GM23338 (cell line): ENCODE measurements at regions not wholly inside any gene's neighbourhood (a gene's known extent, or its start where the extent isn't known, plus 50 kb on each side); places are given as distances from the start of the nearest gene placed in this dataset.

ENCODE experiments used
- ATAC-seq: fragments of 200-7000 bp; cut with Tn5 transposase; 3 replicates; pipeline ENCODE4 v1.9.1; 2020
- DNase-seq: peaks from one replicate; pipeline ENCODE4 v3.0.0-alpha.2; 2015; ENCODE audit warnings: low spot score
- H2AFZ ChIP-seq: fragments of 200-600 bp; sonication (generic); 2 replicates; pipeline ENCODE4 v1.8.0; 2016; ENCODE audit warnings: antibody characterized with exemption, mild to moderate bottlenecking, moderate library complexity
- H3F3A ChIP-seq: fragments of 200-600 bp; sonication (generic); replicated peaks from 2 replicates; pipeline ENCODE4 v1.8.0; 2017; ENCODE audit warnings: antibody characterized with exemption, mixed run types, low read depth
- H3K27ac ChIP-seq: fragments of 200-600 bp; sonication (generic); 2 replicates; pipeline ENCODE4 v1.6.1; 2016; ENCODE audit warnings: low read depth
- H3K27me3 ChIP-seq: fragments of 200-600 bp; sonication (generic); 2 replicates; pipeline ENCODE4 v1.8.0; 2016; ENCODE audit warnings: mild to moderate bottlenecking, mixed run types, moderate library complexity; ENCODE audit not compliant: insufficient read depth
- H3K36me3 ChIP-seq: fragments of 200-600 bp; sonication (generic); 2 replicates; pipeline ENCODE4 v1.8.0; 2016; ENCODE audit warnings: mild to moderate bottlenecking; ENCODE audit not compliant: insufficient read depth
- H3K4me1 ChIP-seq: fragments of 200-600 bp; sonication (generic); 2 replicates; pipeline ENCODE4 v1.8.0; 2016; ENCODE audit warnings: mild to moderate bottlenecking, moderate library complexity; ENCODE audit not compliant: insufficient read depth
- H3K4me2 ChIP-seq: fragments of 200-600 bp; sonication (generic); 2 replicates; pipeline ENCODE4 v1.7.1; 2017; ENCODE audit warnings: mixed run types
- H3K4me3 ChIP-seq: fragments of 200-600 bp; sonication (generic); 2 replicates; pipeline ENCODE4 v1.6.1; 2016; ENCODE audit warnings: mixed run types
- H3K79me2 ChIP-seq: fragments of 200-600 bp; sonication (generic); replicated peaks from 2 replicates; pipeline ENCODE4 v1.8.0; 2017; ENCODE audit warnings: mild to moderate bottlenecking; ENCODE audit not compliant: insufficient read depth
- H3K9me2 ChIP-seq: fragments of 200-600 bp; sonication (generic); 2 replicates; pipeline ENCODE4 v1.8.0; 2017; ENCODE audit not compliant: insufficient read depth
- H4K20me1 ChIP-seq: fragments of 200-600 bp; sonication (generic); replicated peaks from 2 replicates; pipeline ENCODE4 v1.8.0; 2017; ENCODE audit warnings: mild to moderate bottlenecking; ENCODE audit not compliant: insufficient read depth
- H3K27ac Mint-ChIP-seq: 2 replicates; pipeline ENCODE4 v1.8.0; 2020; ENCODE audit warnings: inconsistent platforms, mild to moderate bottlenecking, moderate library complexity, mixed read lengths
- H3K27me3 Mint-ChIP-seq: 3 replicates; pipeline ENCODE4 v1.8.0; 2022; ENCODE audit warnings: low read depth, mild to moderate bottlenecking, moderate library complexity, mixed read lengths, inconsistent platforms; ENCODE audit not compliant: insufficient read depth, poor library complexity
- H3K36me3 Mint-ChIP-seq: 3 replicates; pipeline ENCODE4 v1.8.0; 2021; ENCODE audit warnings: low read depth, mild to moderate bottlenecking, inconsistent platforms, moderate library complexity, mixed read lengths
- H3K4me1 Mint-ChIP-seq: 3 replicates; pipeline ENCODE4 v1.8.0; 2020; ENCODE audit warnings: mild to moderate bottlenecking, inconsistent platforms, mixed read lengths
- H3K4me3 Mint-ChIP-seq: 3 replicates; pipeline ENCODE4 v1.8.0; 2021; ENCODE audit warnings: moderate library complexity, mild to moderate bottlenecking, inconsistent platforms, mixed read lengths
- H3K9me3 Mint-ChIP-seq: 3 replicates; pipeline ENCODE4 v1.8.0; 2020; ENCODE audit warnings: moderate library complexity, mild to moderate bottlenecking, inconsistent platforms, mixed read lengths
- CREB1 ChIP-seq: fragments of 250-450 bp; sonication (Bioruptor Pico); IDR thresholded peaks from 2 replicates; pipeline ENCODE4 v1.5.0; 2020; ENCODE audit warnings: low read depth, mild to moderate bottlenecking, moderate library complexity
- EZH2 ChIP-seq: fragments of 200-600 bp; sonication (generic); IDR thresholded peaks from one replicate; pipeline ENCODE4 v1.8.0; 2017; ENCODE audit warnings: antibody characterized with exemption, mild to moderate bottlenecking, low read depth; ENCODE audit not compliant: unreplicated experiment
- NANOG ChIP-seq: IDR thresholded peaks from 2 replicates; pipeline ENCODE4 v1.6.1; 2016; ENCODE audit warnings: antibody characterized with exemption, borderline replicate concordance
- POLR2AphosphoS5 ChIP-seq: IDR thresholded peaks from 2 replicates; pipeline ENCODE4 v1.6.1; 2016; ENCODE audit warnings: antibody characterized with exemption, low read depth
- ZNF114 ChIP-seq: fragments of 250-450 bp; sonication (Bioruptor Pico); IDR thresholded peaks from 2 replicates; pipeline ENCODE4 v1.5.0; 2020; ENCODE audit warnings: mild to moderate bottlenecking, moderate library complexity
- TF ChIP-seq, protein P1 (sequence below): IDR thresholded peaks from one replicate; pipeline ENCODE4 v1.6.1; 2018; ENCODE audit warnings: antibody characterized with exemption; ENCODE audit not compliant: unreplicated experiment
- TF ChIP-seq, protein P2 (sequence below), 2 experiments: fragments of 200-600 bp in 1 of 2; sonication (generic) in 1 of 2; conservative IDR thresholded peaks; 2 replicates each; pipeline versions ENCODE4 v1.5.1 to v1.6.1; 2016 to 2017; ENCODE audit warnings: antibody characterized with exemption in 2 of 2, low read depth in 2 of 2, mild to moderate bottlenecking in 2 of 2, moderate library complexity in 1 of 2
- TF ChIP-seq, protein P3 (sequence below): fragments of 250-450 bp; sonication (Bioruptor Pico); IDR thresholded peaks from 2 replicates; pipeline ENCODE4 v1.5.0; 2020; ENCODE audit warnings: mild to moderate bottlenecking, moderate library complexity

DNA sequence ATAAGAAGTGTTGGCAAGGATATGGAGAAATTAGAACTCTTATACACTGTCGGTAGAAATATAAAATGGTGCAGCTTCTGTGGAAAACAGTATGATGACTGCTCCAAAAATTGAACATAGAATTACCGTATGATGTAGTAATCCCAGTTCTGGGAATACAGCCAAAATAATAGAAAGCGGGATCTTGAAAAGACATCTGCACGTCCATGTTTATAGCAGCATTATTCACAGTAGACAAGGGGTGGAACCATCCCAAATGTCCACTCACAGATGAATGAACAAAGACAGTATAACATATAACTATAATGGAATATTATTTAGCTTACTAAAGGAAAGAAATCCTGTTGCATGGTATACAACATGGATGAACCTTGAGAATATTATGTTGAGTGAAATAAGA, 257.7 kb downstream of the TDRD15 start (continued):
- TF ChIP-seq, protein P1, sequence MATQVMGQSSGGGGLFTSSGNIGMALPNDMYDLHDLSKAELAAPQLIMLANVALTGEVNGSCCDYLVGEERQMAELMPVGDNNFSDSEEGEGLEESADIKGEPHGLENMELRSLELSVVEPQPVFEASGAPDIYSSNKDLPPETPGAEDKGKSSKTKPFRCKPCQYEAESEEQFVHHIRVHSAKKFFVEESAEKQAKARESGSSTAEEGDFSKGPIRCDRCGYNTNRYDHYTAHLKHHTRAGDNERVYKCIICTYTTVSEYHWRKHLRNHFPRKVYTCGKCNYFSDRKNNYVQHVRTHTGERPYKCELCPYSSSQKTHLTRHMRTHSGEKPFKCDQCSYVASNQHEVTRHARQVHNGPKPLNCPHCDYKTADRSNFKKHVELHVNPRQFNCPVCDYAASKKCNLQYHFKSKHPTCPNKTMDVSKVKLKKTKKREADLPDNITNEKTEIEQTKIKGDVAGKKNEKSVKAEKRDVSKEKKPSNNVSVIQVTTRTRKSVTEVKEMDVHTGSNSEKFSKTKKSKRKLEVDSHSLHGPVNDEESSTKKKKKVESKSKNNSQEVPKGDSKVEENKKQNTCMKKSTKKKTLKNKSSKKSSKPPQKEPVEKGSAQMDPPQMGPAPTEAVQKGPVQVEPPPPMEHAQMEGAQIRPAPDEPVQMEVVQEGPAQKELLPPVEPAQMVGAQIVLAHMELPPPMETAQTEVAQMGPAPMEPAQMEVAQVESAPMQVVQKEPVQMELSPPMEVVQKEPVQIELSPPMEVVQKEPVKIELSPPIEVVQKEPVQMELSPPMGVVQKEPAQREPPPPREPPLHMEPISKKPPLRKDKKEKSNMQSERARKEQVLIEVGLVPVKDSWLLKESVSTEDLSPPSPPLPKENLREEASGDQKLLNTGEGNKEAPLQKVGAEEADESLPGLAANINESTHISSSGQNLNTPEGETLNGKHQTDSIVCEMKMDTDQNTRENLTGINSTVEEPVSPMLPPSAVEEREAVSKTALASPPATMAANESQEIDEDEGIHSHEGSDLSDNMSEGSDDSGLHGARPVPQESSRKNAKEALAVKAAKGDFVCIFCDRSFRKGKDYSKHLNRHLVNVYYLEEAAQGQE: no peak
- TF ChIP-seq CREB1 (CRISPR knock-in tag) (no peak), POLR2AphosphoS5 (no peak), NANOG (no peak)
- TF ChIP-seq, protein P2, sequence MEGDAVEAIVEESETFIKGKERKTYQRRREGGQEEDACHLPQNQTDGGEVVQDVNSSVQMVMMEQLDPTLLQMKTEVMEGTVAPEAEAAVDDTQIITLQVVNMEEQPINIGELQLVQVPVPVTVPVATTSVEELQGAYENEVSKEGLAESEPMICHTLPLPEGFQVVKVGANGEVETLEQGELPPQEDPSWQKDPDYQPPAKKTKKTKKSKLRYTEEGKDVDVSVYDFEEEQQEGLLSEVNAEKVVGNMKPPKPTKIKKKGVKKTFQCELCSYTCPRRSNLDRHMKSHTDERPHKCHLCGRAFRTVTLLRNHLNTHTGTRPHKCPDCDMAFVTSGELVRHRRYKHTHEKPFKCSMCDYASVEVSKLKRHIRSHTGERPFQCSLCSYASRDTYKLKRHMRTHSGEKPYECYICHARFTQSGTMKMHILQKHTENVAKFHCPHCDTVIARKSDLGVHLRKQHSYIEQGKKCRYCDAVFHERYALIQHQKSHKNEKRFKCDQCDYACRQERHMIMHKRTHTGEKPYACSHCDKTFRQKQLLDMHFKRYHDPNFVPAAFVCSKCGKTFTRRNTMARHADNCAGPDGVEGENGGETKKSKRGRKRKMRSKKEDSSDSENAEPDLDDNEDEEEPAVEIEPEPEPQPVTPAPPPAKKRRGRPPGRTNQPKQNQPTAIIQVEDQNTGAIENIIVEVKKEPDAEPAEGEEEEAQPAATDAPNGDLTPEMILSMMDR (conservative IDR thresholded peaks at IDR 0.05; ENCODE audit: low read depth in 2 of 2): no peak

DNA sequence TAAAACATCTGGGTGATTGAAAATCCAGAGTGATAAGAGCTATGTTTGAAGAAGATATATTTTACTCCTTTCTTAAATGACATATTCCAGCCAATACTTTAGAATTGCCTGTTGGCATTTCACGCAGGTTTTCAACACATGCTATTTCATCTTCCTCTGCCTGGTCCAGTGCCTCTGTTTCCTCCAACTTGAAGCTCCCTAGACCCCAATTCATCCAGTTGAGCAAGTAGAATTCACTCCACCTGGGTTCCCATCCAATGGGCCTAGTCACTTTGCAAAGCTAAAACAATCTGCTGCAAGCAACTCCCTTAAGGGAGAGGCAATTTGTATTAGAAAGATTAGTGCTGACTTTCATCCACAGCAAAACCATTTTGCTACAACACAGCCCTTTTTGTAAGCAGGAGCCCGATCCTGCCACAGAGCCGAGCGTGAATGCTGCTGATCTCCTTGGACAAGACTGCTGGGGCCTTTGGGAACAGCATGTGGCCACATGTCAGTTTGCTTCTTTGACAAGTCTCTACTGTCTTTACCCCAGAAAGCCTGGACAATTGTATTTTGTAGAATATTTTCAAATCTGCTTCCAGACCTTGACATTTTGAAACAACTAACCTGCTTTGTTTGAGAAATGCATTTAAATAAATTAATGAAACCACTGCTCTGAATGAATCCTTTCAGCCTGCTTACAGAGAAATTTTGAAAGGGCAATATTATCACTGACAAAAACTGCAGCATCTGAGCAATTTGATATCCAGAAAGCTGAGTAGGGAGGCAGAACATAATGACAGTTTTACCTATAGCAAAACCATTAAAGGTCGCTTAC, 259.1 kb downstream of the TDRD15 start:
- H2AFZ ChIP-seq: no peak overlapping the region; the same call in 1 of the 2 replicates
- peaks cover 1% of the 10 kb centered on the region for H3K27me3 Mint-ChIP-seq
- TF ChIP-seq NANOG: no peak
- no peak for TF ChIP-seq CREB1 (CRISPR knock-in tag)
- no peak for TF ChIP-seq ZNF114
- TF ChIP-seq, protein P1: no peak
- TF ChIP-seq, protein P3, sequence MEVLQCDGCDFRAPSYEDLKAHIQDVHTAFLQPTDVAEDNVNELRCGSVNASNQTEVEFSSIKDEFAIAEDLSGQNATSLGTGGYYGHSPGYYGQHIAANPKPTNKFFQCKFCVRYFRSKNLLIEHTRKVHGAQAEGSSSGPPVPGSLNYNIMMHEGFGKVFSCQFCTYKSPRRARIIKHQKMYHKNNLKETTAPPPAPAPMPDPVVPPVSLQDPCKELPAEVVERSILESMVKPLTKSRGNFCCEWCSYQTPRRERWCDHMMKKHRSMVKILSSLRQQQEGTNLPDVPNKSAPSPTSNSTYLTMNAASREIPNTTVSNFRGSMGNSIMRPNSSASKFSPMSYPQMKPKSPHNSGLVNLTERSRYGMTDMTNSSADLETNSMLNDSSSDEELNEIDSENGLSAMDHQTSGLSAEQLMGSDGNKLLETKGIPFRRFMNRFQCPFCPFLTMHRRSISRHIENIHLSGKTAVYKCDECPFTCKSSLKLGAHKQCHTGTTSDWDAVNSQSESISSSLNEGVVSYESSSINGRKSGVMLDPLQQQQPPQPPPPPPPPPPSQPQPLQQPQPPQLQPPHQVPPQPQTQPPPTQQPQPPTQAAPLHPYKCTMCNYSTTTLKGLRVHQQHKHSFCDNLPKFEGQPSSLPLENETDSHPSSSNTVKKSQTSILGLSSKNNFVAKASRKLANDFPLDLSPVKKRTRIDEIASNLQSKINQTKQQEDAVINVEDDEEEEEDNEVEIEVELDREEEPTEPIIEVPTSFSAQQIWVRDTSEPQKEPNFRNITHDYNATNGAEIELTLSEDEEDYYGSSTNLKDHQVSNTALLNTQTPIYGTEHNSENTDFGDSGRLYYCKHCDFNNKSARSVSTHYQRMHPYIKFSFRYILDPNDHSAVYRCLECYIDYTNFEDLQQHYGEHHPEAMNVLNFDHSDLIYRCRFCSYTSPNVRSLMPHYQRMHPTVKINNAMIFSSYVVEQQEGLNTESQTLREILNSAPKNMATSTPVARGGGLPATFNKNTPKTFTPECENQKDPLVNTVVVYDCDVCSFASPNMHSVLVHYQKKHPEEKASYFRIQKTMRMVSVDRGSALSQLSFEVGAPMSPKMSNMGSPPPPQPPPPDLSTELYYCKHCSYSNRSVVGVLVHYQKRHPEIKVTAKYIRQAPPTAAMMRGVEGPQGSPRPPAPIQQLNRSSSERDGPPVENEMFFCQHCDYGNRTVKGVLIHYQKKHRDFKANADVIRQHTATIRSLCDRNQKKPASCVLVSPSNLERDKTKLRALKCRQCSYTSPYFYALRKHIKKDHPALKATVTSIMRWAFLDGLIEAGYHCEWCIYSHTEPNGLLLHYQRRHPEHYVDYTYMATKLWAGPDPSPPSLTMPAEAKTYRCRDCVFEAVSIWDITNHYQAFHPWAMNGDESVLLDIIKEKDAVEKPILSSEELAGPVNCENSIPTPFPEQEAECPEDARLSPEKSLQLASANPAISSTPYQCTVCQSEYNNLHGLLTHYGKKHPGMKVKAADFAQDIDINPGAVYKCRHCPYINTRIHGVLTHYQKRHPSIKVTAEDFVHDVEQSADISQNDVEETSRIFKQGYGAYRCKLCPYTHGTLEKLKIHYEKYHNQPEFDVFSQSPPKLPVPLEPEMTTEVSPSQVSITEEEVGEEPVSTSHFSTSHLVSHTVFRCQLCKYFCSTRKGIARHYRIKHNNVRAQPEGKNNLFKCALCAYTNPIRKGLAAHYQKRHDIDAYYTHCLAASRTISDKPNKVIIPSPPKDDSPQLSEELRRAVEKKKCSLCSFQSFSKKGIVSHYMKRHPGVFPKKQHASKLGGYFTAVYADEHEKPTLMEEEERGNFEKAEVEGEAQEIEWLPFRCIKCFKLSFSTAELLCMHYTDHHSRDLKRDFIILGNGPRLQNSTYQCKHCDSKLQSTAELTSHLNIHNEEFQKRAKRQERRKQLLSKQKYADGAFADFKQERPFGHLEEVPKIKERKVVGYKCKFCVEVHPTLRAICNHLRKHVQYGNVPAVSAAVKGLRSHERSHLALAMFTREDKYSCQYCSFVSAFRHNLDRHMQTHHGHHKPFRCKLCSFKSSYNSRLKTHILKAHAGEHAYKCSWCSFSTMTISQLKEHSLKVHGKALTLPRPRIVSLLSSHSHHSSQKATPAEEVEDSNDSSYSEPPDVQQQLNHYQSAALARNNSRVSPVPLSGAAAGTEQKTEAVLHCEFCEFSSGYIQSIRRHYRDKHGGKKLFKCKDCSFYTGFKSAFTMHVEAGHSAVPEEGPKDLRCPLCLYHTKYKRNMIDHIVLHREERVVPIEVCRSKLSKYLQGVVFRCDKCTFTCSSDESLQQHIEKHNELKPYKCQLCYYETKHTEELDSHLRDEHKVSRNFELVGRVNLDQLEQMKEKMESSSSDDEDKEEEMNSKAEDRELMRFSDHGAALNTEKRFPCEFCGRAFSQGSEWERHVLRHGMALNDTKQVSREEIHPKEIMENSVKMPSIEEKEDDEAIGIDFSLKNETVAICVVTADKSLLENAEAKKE: no peak
- TF ChIP-seq EZH2: no peak

More for the DNA sequence above, 259.1 kb downstream of the TDRD15 start:
- Histone ChIP-seq H3K4me2 (no peak overlapping the region), H4K20me1 (no peaks in the 10 kb centered on the region), H3F3A (no peaks in the 10 kb centered on the region), H3K9me2 (no peaks in the 10 kb centered on the region), H3K4me1 (no peaks in the 10 kb centered on the region), H3K36me3 (0 out of 2 replicates have a peak, but pooled peaks cover 4% of the 10 kb centered on the region), H3K27me3 (no peaks in the 10 kb centered on the region), H3K27ac (no peak overlapping the region), H3K79me2 (no peaks in the 10 kb centered on the region), H3K4me3 (no peak overlapping the region)
- no peak for ATAC-seq
- no peaks in the 10 kb centered on the region for H3K9me3 Mint-ChIP-seq
- no peaks in the 10 kb centered on the region for H3K36me3 Mint-ChIP-seq
- no peak overlapping the region for H3K27ac Mint-ChIP-seq
- DNase-seq: no peak
- H3K4me3 Mint-ChIP-seq: no peak overlapping the region
- H3K4me1 Mint-ChIP-seq: no peaks in the 10 kb centered on the region
